ENCODE measurements at regions not wholly inside any gene's neighbourhood (a gene's known extent, or its start where the extent isn't known, plus 50 kb on each side); places are given as distances from the start of the nearest gene placed in this dataset.

GRCh38 chr3:104717828-104718196, 648.9 kb upstream of the ALCAM start:
- H3K4me3 Mint-ChIP-seq (ENCODE audit: low read depth) = no peak overlapping the region
- intact Hi-C loops (cut with micrococcal nuclease) = no loop called here

GRCh38 chr3:104723000-104723399, 643.7 kb upstream of the ALCAM start:
- H3K4me3 Mint-ChIP-seq (ENCODE audit: low read depth) = no peak overlapping the region

More at GRCh38 chr3:104717828-104718196, 648.9 kb upstream of the ALCAM start:
- DNase-seq (ENCODE audit: low spot score) = no peak
- Mint-ChIP-seq H3K36me3 (ENCODE audit: low read depth) (no peaks in the 10 kb centered on the region), H3K27me3 (ENCODE audit: low read depth) (no peaks in the 10 kb centered on the region), H3K27ac (no peak overlapping the region), H3K9me3 (no peaks in the 10 kb centered on the region), H3K4me1 (ENCODE audit: low read depth) (no peaks in the 10 kb centered on the region)

GRCh38 chr3:104731074-104731473, 635.6 kb upstream of the ALCAM start:
- Mint-ChIP-seq H3K36me3 (ENCODE audit: low read depth) (no peaks in the 10 kb centered on the region), H3K27ac (no peak overlapping the region), H3K4me1 (ENCODE audit: low read depth) (no peaks in the 10 kb centered on the region), H3K27me3 (ENCODE audit: low read depth) (no peaks in the 10 kb centered on the region), H3K4me3 (ENCODE audit: low read depth) (no peak overlapping the region), H3K9me3 (no peaks in the 10 kb centered on the region)
- DNase-seq (ENCODE audit: low spot score) = no peak
- intact Hi-C loops (cut with micrococcal nuclease) = no loop called here

More at GRCh38 chr3:104723000-104723399, 643.7 kb upstream of the ALCAM start:
- Mint-ChIP-seq H3K27me3 (ENCODE audit: low read depth) (no peaks in the 10 kb centered on the region), H3K9me3 (no peaks in the 10 kb centered on the region), H3K4me1 (ENCODE audit: low read depth) (no peaks in the 10 kb centered on the region), H3K36me3 (ENCODE audit: low read depth) (no peaks in the 10 kb centered on the region), H3K27ac (no peak overlapping the region)
- intact Hi-C loops (cut with micrococcal nuclease) = no loop called here
- DNase-seq (ENCODE audit: low spot score) = no peak

GRCh38 chr3:104734627-104735026, 632.1 kb upstream of the ALCAM start:
- Mint-ChIP-seq H3K4me3 (ENCODE audit: low read depth) (no peak overlapping the region), H3K4me1 (ENCODE audit: low read depth) (no peaks in the 10 kb centered on the region), H3K9me3 (no peaks in the 10 kb centered on the region), H3K36me3 (ENCODE audit: low read depth) (no peaks in the 10 kb centered on the region), H3K27ac (no peak overlapping the region), H3K27me3 (ENCODE audit: low read depth) (no peaks in the 10 kb centered on the region)
- no peak for DNase-seq (ENCODE audit: low spot score)
- intact Hi-C loops (cut with micrococcal nuclease) = no loop called here

- intact Hi-C loops (cut with micrococcal nuclease) = no loop called here
- Mint-ChIP-seq H3K27ac (no peak overlapping the region), H3K9me3 (no peaks in the 10 kb centered on the region), H3K4me3 (ENCODE audit: low read depth) (no peak overlapping the region), H3K27me3 (ENCODE audit: low read depth) (no peaks in the 10 kb centered on the region), H3K4me1 (ENCODE audit: low read depth) (no peaks in the 10 kb centered on the region), H3K36me3 (ENCODE audit: low read depth) (no peaks in the 10 kb centered on the region)
- DNase-seq (ENCODE audit: low spot score) = no peak
Measured at GRCh38 chr3:104735691-104736090, 631.0 kb upstream of the ALCAM start.

- intact Hi-C loops (cut with micrococcal nuclease) = no loop called here
- no peaks in the 10 kb centered on the region for H3K9me3 Mint-ChIP-seq
- H3K36me3 Mint-ChIP-seq (ENCODE audit: low read depth) = no peaks in the 10 kb centered on the region
- H3K27me3 Mint-ChIP-seq (ENCODE audit: low read depth) = no peaks in the 10 kb centered on the region
- no peak for DNase-seq (ENCODE audit: low spot score)
- H3K4me3 Mint-ChIP-seq (ENCODE audit: low read depth) = no peak overlapping the region
- H3K27ac Mint-ChIP-seq = no peak overlapping the region
- H3K4me1 Mint-ChIP-seq (ENCODE audit: low read depth) = no peaks in the 10 kb centered on the region
Measured at GRCh38 chr3:104738271-104738670, 628.4 kb upstream of the ALCAM start.

GRCh38 chr3:104740874-104741379, 625.8 kb upstream of the ALCAM start:
- Mint-ChIP-seq H3K9me3 (no peaks in the 10 kb centered on the region), H3K36me3 (ENCODE audit: low read depth) (no peaks in the 10 kb centered on the region), H3K27me3 (ENCODE audit: low read depth) (no peaks in the 10 kb centered on the region), H3K27ac (no peak overlapping the region), H3K4me3 (ENCODE audit: low read depth) (no peak overlapping the region), H3K4me1 (ENCODE audit: low read depth) (no peaks in the 10 kb centered on the region)
- intact Hi-C loops (cut with micrococcal nuclease) = no loop called here
- no peak for DNase-seq (ENCODE audit: low spot score)

GRCh38 chr3:104742044-104742443, 624.7 kb upstream of the ALCAM start:
- no peaks in the 10 kb centered on the region for H3K27me3 Mint-ChIP-seq (ENCODE audit: low read depth)
- no peaks in the 10 kb centered on the region for H3K36me3 Mint-ChIP-seq (ENCODE audit: low read depth)
- H3K27ac Mint-ChIP-seq = no peak overlapping the region
- no peaks in the 10 kb centered on the region for H3K4me1 Mint-ChIP-seq (ENCODE audit: low read depth)
- no peaks in the 10 kb centered on the region for H3K9me3 Mint-ChIP-seq
- H3K4me3 Mint-ChIP-seq (ENCODE audit: low read depth) = no peak overlapping the region
- intact Hi-C loops (cut with micrococcal nuclease) = no loop called here
- DNase-seq (ENCODE audit: low spot score) = no peak

GRCh38 chr3:104745313-104745712, 621.4 kb upstream of the ALCAM start:
- H3K9me3 Mint-ChIP-seq = no peaks in the 10 kb centered on the region
- H3K27me3 Mint-ChIP-seq (ENCODE audit: low read depth) = no peaks in the 10 kb centered on the region
- intact Hi-C loops (cut with micrococcal nuclease) = no loop called here
- no peaks in the 10 kb centered on the region for H3K36me3 Mint-ChIP-seq (ENCODE audit: low read depth)
- no peak overlapping the region for H3K27ac Mint-ChIP-seq
- H3K4me1 Mint-ChIP-seq (ENCODE audit: low read depth) = no peaks in the 10 kb centered on the region
- no peak for DNase-seq (ENCODE audit: low spot score)
- no peak overlapping the region for H3K4me3 Mint-ChIP-seq (ENCODE audit: low read depth)

- Mint-ChIP-seq H3K9me3 (no peaks in the 10 kb centered on the region), H3K4me1 (ENCODE audit: low read depth) (no peaks in the 10 kb centered on the region), H3K27me3 (ENCODE audit: low read depth) (no peaks in the 10 kb centered on the region), H3K4me3 (ENCODE audit: low read depth) (no peak overlapping the region), H3K27ac (no peak overlapping the region), H3K36me3 (ENCODE audit: low read depth) (no peaks in the 10 kb centered on the region)
- no peak for DNase-seq (ENCODE audit: low spot score)
- intact Hi-C loops (cut with micrococcal nuclease) = no loop called here
Measured at GRCh38 chr3:104746056-104746455, 620.7 kb upstream of the ALCAM start.

- no peak overlapping the region for H3K4me3 Mint-ChIP-seq (ENCODE audit: low read depth)
- no peak for DNase-seq (ENCODE audit: low spot score)
- H3K36me3 Mint-ChIP-seq (ENCODE audit: low read depth) = no peaks in the 10 kb centered on the region
- intact Hi-C loops (cut with micrococcal nuclease) = no loop called here
- H3K9me3 Mint-ChIP-seq = no peaks in the 10 kb centered on the region
- H3K27me3 Mint-ChIP-seq (ENCODE audit: low read depth) = no peaks in the 10 kb centered on the region
- H3K4me1 Mint-ChIP-seq (ENCODE audit: low read depth) = no peaks in the 10 kb centered on the region
- no peak overlapping the region for H3K27ac Mint-ChIP-seq
Measured at GRCh38 chr3:104750581-104750980, 616.1 kb upstream of the ALCAM start.

- no peak for DNase-seq (ENCODE audit: low spot score)
- Mint-ChIP-seq H3K9me3 (no peaks in the 10 kb centered on the region), H3K4me3 (ENCODE audit: low read depth) (no peak overlapping the region), H3K4me1 (ENCODE audit: low read depth) (no peaks in the 10 kb centered on the region), H3K36me3 (ENCODE audit: low read depth) (no peaks in the 10 kb centered on the region), H3K27me3 (ENCODE audit: low read depth) (no peaks in the 10 kb centered on the region), H3K27ac (no peak overlapping the region)
- intact Hi-C loops (cut with micrococcal nuclease) = no loop called here
Measured at GRCh38 chr3:104755791-104756190, 610.9 kb upstream of the ALCAM start.

- Mint-ChIP-seq H3K27me3 (ENCODE audit: low read depth) (no peaks in the 10 kb centered on the region), H3K4me3 (ENCODE audit: low read depth) (no peak overlapping the region), H3K27ac (no peak overlapping the region), H3K9me3 (no peaks in the 10 kb centered on the region), H3K36me3 (ENCODE audit: low read depth) (no peaks in the 10 kb centered on the region), H3K4me1 (ENCODE audit: low read depth) (no peaks in the 10 kb centered on the region)
- DNase-seq (ENCODE audit: low spot score) = no peak
- intact Hi-C loops (cut with micrococcal nuclease) = no loop called here
Measured at GRCh38 chr3:104763007-104763406, 603.7 kb upstream of the ALCAM start.

- H3K36me3 Mint-ChIP-seq (ENCODE audit: low read depth) = no peaks in the 10 kb centered on the region
- intact Hi-C loops (cut with micrococcal nuclease) = no loop called here
- DNase-seq (ENCODE audit: low spot score) = no peak
- H3K27ac Mint-ChIP-seq = no peak overlapping the region
- H3K27me3 Mint-ChIP-seq (ENCODE audit: low read depth) = no peaks in the 10 kb centered on the region
- no peaks in the 10 kb centered on the region for H3K9me3 Mint-ChIP-seq
- no peaks in the 10 kb centered on the region for H3K4me1 Mint-ChIP-seq (ENCODE audit: low read depth)
- H3K4me3 Mint-ChIP-seq (ENCODE audit: low read depth) = no peak overlapping the region
Measured at GRCh38 chr3:104764496-104764895, 602.2 kb upstream of the ALCAM start.

Measured in activated T-helper 2 cell treated with anti-CD3 and anti-CD28 coated beads, Interferon-gamma antibody, Interleukin-2, Interleukin-4, amounts not matched to agents 10 μg/mL and 5 μg/mL and 100 μg/mL, durations not matched to agents 14 hours and 24 hours and 36 hours (primary cell).